GM12878 (cell line): ENCODE measurements at regions not wholly inside any gene's neighbourhood (a gene's known extent, or its start where the extent isn't known, plus 50 kb on each side); places are given as distances from the start of the nearest gene placed in this dataset.

Experiments
- ATAC-seq: fragments of 200-7000 bp; cut with Tn5 transposase; 3 replicates; pipeline ENCODE4 v1.9.1; 2020; ENCODE audit warnings: mild to moderate bottlenecking, moderate library complexity
- BruUV-seq: library from RNA; stranded (reverse); fragments of 400-500 nt; replicated peaks from 2 replicates; lab custom pipeline; 2021; lab: Mats Ljungman, UMichigan
- CTCF ChIA-PET: fragments of 300-600 bp; sonication (Branson Sonifier 250); formaldehyde crosslinking; extraction: SDS; loops from one replicate; lab custom pipeline; 2021; ENCODE audit warnings: inconsistent platforms; lab: Yijun Ruan, JAX
- POLR2A ChIA-PET: fragments of 350-600 bp; formaldehyde crosslinking; extraction: SDS; loops from one replicate; lab custom pipeline; 2021; ENCODE audit warnings: inconsistent platforms; lab: Charles Lee
- RAD21 ChIA-PET: fragments of 300-600 bp; sonication (Branson Sonifier 250); formaldehyde crosslinking; loops from one replicate; lab custom pipeline; 2023; ENCODE audit warnings: antibody characterized with exemption; ENCODE audit not compliant: unreplicated experiment; lab: Charles Lee
- SMC1A ChIA-PET: fragments of 300-600 bp; sonication (Branson Sonifier 250); formaldehyde crosslinking; loops from one replicate; lab custom pipeline; 2023; ENCODE audit not compliant: unreplicated experiment, uncharacterized antibody; lab: Charles Lee
- DNase-seq: peaks from one replicate; pipeline ENCODE4 v3.0.0-alpha.2; 2011; ENCODE audit warnings: low read depth, low spot score
- FAIRE-seq: peaks from 3 replicates; lab custom pipeline; 2011; peaks lifted over from hg19 to GRCh38; lab: Jason Lieb, UNC
- H2AFZ ChIP-seq: 2 replicates; pipeline ENCODE4 v1.6.0; 2011; ENCODE audit warnings: low read depth, low read length, control low read depth; ENCODE audit not compliant: control insufficient read depth
- H3K27ac ChIP-seq: 2 replicates; pipeline ENCODE4 v1.5.1; 2011; ENCODE audit warnings: control low read depth; ENCODE audit not compliant: control insufficient read depth, insufficient read depth
- H3K27me3 ChIP-seq, 2 experiments: replicated peaks in 1 of 2; 2 replicates each; pipeline versions ENCODE4 v1.6.0 to v1.6.1; 2011; ENCODE audit warnings: low read length in 1 of 2; ENCODE audit not compliant: control insufficient read depth in 2 of 2, insufficient read depth in 2 of 2
- H3K36me3 ChIP-seq, 2 experiments: 2 replicates each; pipeline ENCODE4 v1.5.1; 2011; ENCODE audit warnings: low read length in 1 of 2; ENCODE audit not compliant: control insufficient read depth in 2 of 2, insufficient read depth in 2 of 2
- H3K4me1 ChIP-seq: 2 replicates; pipeline ENCODE4 v1.6.1; 2011; ENCODE audit warnings: mild to moderate bottlenecking, low read length, moderate library complexity, mixed read lengths; ENCODE audit not compliant: control insufficient read depth, insufficient read depth
- H3K4me2 ChIP-seq: 2 replicates; pipeline ENCODE4 v1.6.0; 2011; ENCODE audit warnings: control low read depth; ENCODE audit not compliant: control insufficient read depth, insufficient read depth
- H3K4me3 ChIP-seq: fragments of 200-600 bp; sonication (generic); 2 replicates; pipeline ENCODE4 v1.5.1; 2016
- H3K79me2 ChIP-seq: 2 replicates; pipeline ENCODE4 v1.6.0; 2011; ENCODE audit warnings: low read length; ENCODE audit not compliant: control insufficient read depth, insufficient read depth
- H3K9ac ChIP-seq: 2 replicates; pipeline ENCODE4 v1.8.0; 2011; ENCODE audit warnings: low read length, control low read depth, mixed read lengths; ENCODE audit not compliant: control insufficient read depth, insufficient read depth
- H3K9me3 ChIP-seq: replicated peaks from 3 replicates; pipeline ENCODE4 v1.5.1; 2011; ENCODE audit warnings: mild to moderate bottlenecking, low read length; ENCODE audit not compliant: control insufficient read depth, insufficient read depth
- H4K20me1 ChIP-seq: 2 replicates; pipeline ENCODE4 v1.6.0; 2011; ENCODE audit not compliant: control insufficient read depth, insufficient read depth
- BMI1 ChIP-seq: fragments of 450-650 bp; IDR thresholded peaks from 2 replicates; pipeline ENCODE4 v1.6.1; 2016; ENCODE audit warnings: mild to moderate bottlenecking, moderate library complexity, borderline replicate concordance
- CEBPZ ChIP-seq: fragments of 150-350 bp; IDR thresholded peaks from 2 replicates; pipeline ENCODE4 v1.6.1; 2016; ENCODE audit warnings: low read depth, low read length
- CUX1 ChIP-seq: IDR thresholded peaks from 2 replicates; pipeline ENCODE4 v1.6.1; 2012; ENCODE audit warnings: improper control_type of control experiment, low read depth, low read length; ENCODE audit not compliant: insufficient replicate concordance
- RBBP5 ChIP-seq: fragments of 200-600 bp; sonication (generic); conservative IDR thresholded peaks from 2 replicates; pipeline ENCODE4 v1.6.1; 2016
- TBL1XR1 ChIP-seq: IDR thresholded peaks from 2 replicates; pipeline ENCODE4 v1.6.1; 2012; ENCODE audit warnings: low read depth, low read length, improper control_type of control experiment
- ZSCAN29 ChIP-seq: fragments of 450-650 bp; IDR thresholded peaks from 2 replicates; pipeline ENCODE4 v1.6.1; 2017; ENCODE audit warnings: mild to moderate bottlenecking, moderate library complexity
- WGBS: methylation state at CpG from one replicate; pipeline ENCODE4 v1.1.6; 2016; ENCODE audit warnings: low lambda C conversion rate; ENCODE audit not compliant: insufficient replicate concordance, insufficient coverage; ENCODE audit errors: missing lambda C conversion rate; 5-methylcytosine and 5-hydroxymethylcytosine counted together
- in situ Hi-C: fragments of 300-500 bp; cut with MboI; formaldehyde crosslinking; loops from 9 replicates; pipeline ENCODE4 v1.14.3; 2018; ENCODE audit warnings: mixed read lengths
- intact Hi-C: fragments of 100-400 bp; cut with micrococcal nuclease; formaldehyde crosslinking; loops from one replicate; pipeline ENCODE4 v1.14.2; 2022; ENCODE audit not compliant: unreplicated experiment

- no peak for TF ChIP-seq CUX1
- TF ChIP-seq TBL1XR1, result no peak
- TF ChIP-seq, all 136 proteins: peak for 0
Observed at GRCh38 chr3:194806991-194807630, 121.4 kb downstream of the FAM43A start (continued).

GRCh38 chr3:194808640-194809097, 123.0 kb downstream of the FAM43A start:
- ATAC-seq (no peak), FAIRE-seq (no peak), DNase-seq (no peak)
- RAD21 ChIA-PET, result no interaction called here
- POLR2A ChIA-PET, result no interaction called here
- in situ Hi-C loops, result no loop called here
- H4K20me1 ChIP-seq, result no peaks in the 10 kb centered on the region
- no peaks in the 10 kb centered on the region for H3K4me1 ChIP-seq
- no peaks in the 10 kb centered on the region for H3K9me3 ChIP-seq
- no peak overlapping the region for H3K4me3 ChIP-seq
- no peak overlapping the region for H3K4me2 ChIP-seq
- H3K36me3 ChIP-seq, result no peaks in the 10 kb centered on the region
- CTCF ChIA-PET, result interaction anchor here (1.0 to 1.3 kb wide), 2 partner anchors 10 to 126 kb away, joined by 3 to 4 read pairs; no protein-coding TSS in a partner anchor
- intact Hi-C loops, result no loop called here
- no TSS peak for BruUV-seq
- no peak overlapping the region for H3K27ac ChIP-seq
- WGBS, result 57% methylated on average over 3 of the region's 3 CpGs
- TF ChIP-seq RBBP5, result no peak
- no peak for TF ChIP-seq CEBPZ
- TF ChIP-seq BMI1, result no peak
- no peak for TF ChIP-seq ZSCAN29
- H3K79me2 ChIP-seq, result no peaks in the 10 kb centered on the region
- H3K9ac ChIP-seq, result no peak overlapping the region
- no peak overlapping the region for H2AFZ ChIP-seq
- SMC1A ChIA-PET, result no interaction called here
- peaks cover 9 to 12% of the 10 kb centered on the region in 2 experiments; a peak in 3 of 4 replicates for H3K27me3 ChIP-seq
